HUES48 (cell line): ENCODE measurements at regions not wholly inside any gene's neighbourhood (a gene's known extent, or its start where the extent isn't known, plus 50 kb on each side); places are given as distances from the start of the nearest gene placed in this dataset.
"Not testable (repeated sequence)": the region's sequence is repeated elsewhere in the genome, so short reads cannot be mapped to it uniquely, and the experiment has no call there.

Experiments
- H3K27ac ChIP-seq: one replicate; pipeline ENCODE4 v1.7.0; 2013; ENCODE audit warnings: low read depth, low read length, inconsistent platforms
- H3K27me3 ChIP-seq: 2 replicates; pipeline ENCODE4 v1.6.1; 2013; ENCODE audit warnings: mild to moderate bottlenecking, low read length; ENCODE audit not compliant: control insufficient read depth, insufficient read depth
- H3K36me3 ChIP-seq: 2 replicates; pipeline ENCODE4 v1.6.1; 2013; ENCODE audit warnings: low read length; ENCODE audit not compliant: control insufficient read depth, insufficient read depth
- H3K4me1 ChIP-seq: 2 replicates; pipeline ENCODE4 v1.6.1; 2013; ENCODE audit warnings: mild to moderate bottlenecking, low read length; ENCODE audit not compliant: control insufficient read depth, insufficient read depth
- H3K4me3 ChIP-seq: 2 replicates; pipeline ENCODE4 v1.5.1; 2013; ENCODE audit warnings: mild to moderate bottlenecking, low read depth, low read length
- H3K9ac ChIP-seq: 2 replicates; pipeline ENCODE4 v1.6.1; 2013; ENCODE audit warnings: mild to moderate bottlenecking, low read depth, low read length, moderate library complexity
- H3K9me3 ChIP-seq: 2 replicates; pipeline ENCODE4 v1.6.1; 2013; ENCODE audit warnings: low read length; ENCODE audit not compliant: control insufficient read depth, insufficient read depth

DNA sequence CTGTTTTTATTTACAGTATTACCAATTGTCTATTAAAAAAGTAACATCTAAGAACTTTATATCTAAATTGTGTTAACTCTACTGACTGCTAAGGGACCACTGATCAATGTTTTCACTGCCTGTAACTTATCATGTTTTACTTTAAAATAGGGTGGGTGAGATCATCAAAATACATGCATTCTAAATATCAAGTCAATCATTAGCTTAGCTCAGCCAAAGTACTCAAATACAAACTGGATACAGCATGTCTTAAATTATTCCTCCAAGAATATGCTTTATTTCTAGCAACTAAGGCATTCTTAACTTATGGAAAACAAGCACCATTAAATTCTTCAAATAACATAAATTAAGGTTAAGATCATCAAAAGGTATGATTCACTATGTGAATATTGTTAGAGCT lies 638.7 kb upstream of the RGS18 start:
- H3K27me3 ChIP-seq, result no peaks in the 10 kb centered on the region
- no peak overlapping the region for H3K4me3 ChIP-seq
- no peak overlapping the region for H3K27ac ChIP-seq

DNA sequence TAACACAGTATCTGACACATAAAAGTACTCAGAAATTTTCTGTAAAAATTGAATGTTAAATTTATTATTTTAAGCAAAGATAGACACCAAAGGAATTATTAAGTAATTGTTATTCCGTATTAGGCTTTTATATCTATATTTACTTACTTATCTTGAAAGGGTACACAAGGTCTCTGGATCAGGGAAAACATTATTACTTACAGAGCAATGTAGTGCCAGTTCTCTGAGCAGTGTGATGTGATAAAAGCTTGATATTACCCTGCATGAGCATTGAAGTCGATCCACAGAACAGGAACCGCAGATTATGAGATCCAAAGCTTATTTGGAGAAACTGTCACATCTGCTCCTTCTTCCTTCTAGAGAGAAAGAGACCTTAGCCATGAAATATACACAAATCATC lies 637.9 kb upstream of the RGS18 start:
- Histone ChIP-seq H3K9me3 (no peaks in the 10 kb centered on the region), H3K36me3 (no peaks in the 10 kb centered on the region), H3K27ac (no peak overlapping the region), H3K4me1 (no peaks in the 10 kb centered on the region), H3K27me3 (no peaks in the 10 kb centered on the region), H3K4me3 (no peak overlapping the region), H3K9ac (no peak overlapping the region)

More for the DNA sequence above, 638.7 kb upstream of the RGS18 start:
- Histone ChIP-seq H3K4me1 (no peaks in the 10 kb centered on the region), H3K9me3 (no peaks in the 10 kb centered on the region), H3K9ac (no peak overlapping the region), H3K36me3 (no peaks in the 10 kb centered on the region)

DNA sequence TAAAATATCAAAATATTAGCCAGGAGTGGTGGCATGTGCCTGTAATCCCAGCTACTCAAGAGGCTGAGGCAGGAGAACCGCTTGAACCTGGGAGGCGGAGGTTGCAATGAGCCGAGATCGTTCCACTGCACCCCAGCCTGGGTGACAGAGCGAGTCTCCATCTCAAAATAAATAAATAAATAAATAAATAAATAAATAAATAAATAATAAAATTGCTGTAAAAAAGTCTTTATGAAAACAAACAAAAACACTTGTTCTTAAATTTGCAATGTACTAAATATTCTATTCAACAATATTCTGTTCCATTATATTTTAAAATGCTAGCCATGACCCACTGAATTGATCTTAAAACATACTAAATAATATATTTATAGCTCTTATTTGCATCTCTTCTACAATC lies 632.3 kb upstream of the RGS18 start:
- H3K9ac ChIP-seq, H3K4me3 ChIP-seq, H3K27me3 ChIP-seq, H3K27ac ChIP-seq, H3K9me3 ChIP-seq, H3K4me1 ChIP-seq, H3K36me3 ChIP-seq: not testable (repeated sequence)

DNA sequence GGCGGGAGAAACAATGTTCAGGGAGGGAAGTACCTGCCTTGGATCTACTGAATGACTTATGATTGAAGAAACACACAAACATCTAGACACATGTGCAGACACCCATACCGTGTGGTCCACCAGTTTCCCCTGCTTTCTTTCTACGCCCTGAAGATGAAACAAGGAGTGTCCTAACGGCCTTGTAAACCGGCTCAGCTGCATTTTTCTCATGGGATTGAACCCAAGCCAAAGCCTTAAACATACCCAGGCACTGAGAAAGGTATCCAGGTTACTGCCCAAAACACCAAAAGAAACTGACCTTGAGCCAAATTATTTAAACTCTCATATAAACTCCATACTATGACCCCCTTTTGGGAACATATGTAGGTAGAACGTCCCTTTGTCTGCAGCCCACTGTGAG lies 630.0 kb upstream of the RGS18 start:
- H3K36me3 ChIP-seq, result no peaks in the 10 kb centered on the region
- H3K27ac ChIP-seq, result no peak overlapping the region
- H3K4me1 ChIP-seq, result no peaks in the 10 kb centered on the region
- no peak overlapping the region for H3K9ac ChIP-seq
- no peaks in the 10 kb centered on the region for H3K9me3 ChIP-seq
- H3K27me3 ChIP-seq, result no peaks in the 10 kb centered on the region
- H3K4me3 ChIP-seq, result no peak overlapping the region

DNA sequence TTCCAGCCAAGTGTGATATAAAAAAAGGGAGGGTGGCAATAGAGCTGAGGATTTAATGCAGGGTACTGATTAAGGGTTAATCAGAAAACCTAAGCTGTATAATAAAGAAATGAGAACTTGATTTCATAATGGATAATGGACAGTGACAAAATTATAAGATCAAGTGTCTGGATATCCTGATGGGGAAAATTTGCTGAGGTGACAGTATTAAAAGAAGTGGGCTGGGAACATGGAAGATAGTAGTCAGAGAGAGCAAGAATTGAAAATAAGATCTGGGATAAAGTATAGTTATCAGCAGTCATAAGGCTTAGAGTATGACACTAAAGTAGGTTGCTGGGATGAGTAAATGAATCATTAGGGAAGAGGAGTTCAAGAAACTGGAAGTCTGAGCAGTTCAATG lies 627.3 kb upstream of the RGS18 start:
- H3K36me3 ChIP-seq, result no peaks in the 10 kb centered on the region

DNA sequence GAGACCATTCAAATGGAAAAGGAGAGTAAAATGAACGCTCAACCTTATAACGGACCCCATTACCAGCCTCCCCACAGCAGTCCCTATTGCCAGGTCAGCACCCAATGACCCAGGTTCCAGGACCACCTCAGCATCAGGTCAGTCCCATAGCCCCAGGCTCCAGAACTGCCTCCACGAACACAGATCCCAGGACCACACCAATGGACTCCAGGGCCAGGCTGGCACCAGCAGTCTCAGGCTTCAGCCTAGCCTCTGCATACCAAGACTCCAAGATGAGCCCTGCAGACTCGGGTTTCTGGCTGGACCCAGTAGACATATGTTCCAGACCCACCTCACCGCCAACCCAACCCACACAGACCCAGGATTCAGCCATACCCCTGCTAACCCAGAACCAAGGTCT lies 625.0 kb upstream of the RGS18 start:
- Histone ChIP-seq H3K27ac (no peak overlapping the region), H3K9me3 (peaks cover 5% of the 10 kb centered on the region; the same call in 1 of the 2 replicates), H3K9ac (no peak overlapping the region), H3K27me3 (no peaks in the 10 kb centered on the region), H3K4me1 (peaks cover 18% of the 10 kb centered on the region), H3K4me3 (no peak overlapping the region), H3K36me3 (no peaks in the 10 kb centered on the region)

More for the DNA sequence above, 627.3 kb upstream of the RGS18 start:
- no peak overlapping the region for H3K4me3 ChIP-seq
- H3K4me1 ChIP-seq, result peaks cover 14% of the 10 kb centered on the region
- H3K27ac ChIP-seq, result no peak overlapping the region
- no peak overlapping the region for H3K9ac ChIP-seq
- no peaks in the 10 kb centered on the region for H3K27me3 ChIP-seq
- H3K9me3 ChIP-seq, result no peaks in the 10 kb centered on the region

DNA sequence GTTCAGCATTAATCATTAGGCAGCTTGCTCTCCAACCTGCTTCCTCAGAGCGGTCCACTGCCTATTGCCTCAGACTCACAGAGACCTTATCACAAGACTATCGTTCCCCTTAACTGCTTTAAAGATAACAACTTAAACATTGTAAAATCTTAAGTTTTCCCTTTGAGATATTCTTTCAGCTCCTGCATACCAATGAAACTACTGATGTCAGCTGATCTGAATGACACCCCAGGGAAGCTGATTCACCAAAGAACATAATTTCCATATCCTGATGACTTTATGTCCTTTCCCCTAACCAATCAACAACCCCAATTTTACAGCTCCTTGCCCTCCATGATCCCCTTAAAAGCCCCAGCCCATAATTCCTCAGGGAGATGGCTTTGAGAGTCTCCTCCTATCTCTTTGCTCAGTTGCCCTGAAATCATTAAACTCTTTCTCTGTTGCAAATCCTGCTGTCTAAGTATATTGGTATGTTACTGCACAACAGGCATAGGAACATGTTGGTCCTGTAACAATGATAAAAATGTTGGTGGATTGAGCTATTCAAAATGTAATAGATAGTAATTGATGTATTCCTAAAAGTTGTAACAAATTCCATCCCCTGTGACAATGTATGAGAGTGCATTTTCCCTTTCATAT lies 621.4 kb upstream of the RGS18 start:
- no peak overlapping the region for H3K9ac ChIP-seq
- H3K36me3 ChIP-seq, result no peaks in the 10 kb centered on the region
- no peaks in the 10 kb centered on the region for H3K27me3 ChIP-seq
- H3K4me3 ChIP-seq, result no peak overlapping the region
- no peak overlapping the region for H3K27ac ChIP-seq
- H3K9me3 ChIP-seq, result peaks cover 5% of the 10 kb centered on the region; the same call in 1 of the 2 replicates
- H3K4me1 ChIP-seq, result peaks cover 18% of the 10 kb centered on the region

DNA sequence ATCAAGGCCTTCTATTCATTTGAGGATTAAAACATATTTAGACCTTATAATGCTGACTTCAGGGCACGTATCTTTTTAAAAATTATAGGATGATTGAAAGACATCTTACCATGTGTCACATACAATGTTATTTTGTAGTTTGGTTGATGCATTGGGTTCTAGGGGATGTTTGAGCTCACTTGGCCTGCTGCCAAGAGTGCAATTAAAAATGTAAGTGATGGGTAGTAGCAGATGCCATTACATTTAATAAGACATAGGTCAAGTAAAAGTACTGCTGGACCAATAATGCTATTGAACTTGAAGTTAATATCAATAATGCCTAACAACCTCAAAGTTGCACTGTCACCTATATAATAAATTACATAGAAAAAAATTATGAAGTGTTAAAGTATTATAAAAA lies 616.5 kb upstream of the RGS18 start:
- peaks cover 5% of the 10 kb centered on the region; the same call in 1 of the 2 replicates for H3K9me3 ChIP-seq
- peaks cover 3% of the 10 kb centered on the region; the same call in 1 of the 2 replicates for H3K4me1 ChIP-seq
- no peaks in the 10 kb centered on the region for H3K36me3 ChIP-seq
- no peak overlapping the region for H3K27ac ChIP-seq
- H3K4me3 ChIP-seq, result no peak overlapping the region
- no peak overlapping the region for H3K9ac ChIP-seq
- H3K27me3 ChIP-seq, result no peaks in the 10 kb centered on the region

DNA sequence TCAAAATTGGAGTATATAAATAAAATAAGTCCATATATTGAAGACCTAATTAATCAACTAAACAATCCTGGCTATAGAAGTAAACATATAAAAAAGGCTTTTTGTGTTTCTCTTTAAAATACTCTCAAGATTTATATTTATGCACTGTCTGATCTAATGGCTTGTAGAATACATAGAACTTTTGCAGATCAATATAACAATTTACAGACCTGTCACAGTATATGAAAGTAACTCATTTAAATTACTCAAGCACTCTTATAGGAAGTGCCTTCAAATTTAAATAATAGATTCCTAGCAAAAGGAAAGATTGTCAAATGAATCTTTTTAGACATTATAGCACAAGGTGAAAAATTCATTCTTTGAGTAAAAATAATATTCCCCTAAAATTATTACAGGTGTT lies 615.8 kb upstream of the RGS18 start:
- Histone ChIP-seq H3K4me1 (no peaks in the 10 kb centered on the region), H3K4me3 (no peak overlapping the region), H3K27me3 (no peaks in the 10 kb centered on the region), H3K36me3 (no peaks in the 10 kb centered on the region), H3K9ac (no peak overlapping the region), H3K9me3 (no peaks in the 10 kb centered on the region), H3K27ac (no peak overlapping the region)

DNA sequence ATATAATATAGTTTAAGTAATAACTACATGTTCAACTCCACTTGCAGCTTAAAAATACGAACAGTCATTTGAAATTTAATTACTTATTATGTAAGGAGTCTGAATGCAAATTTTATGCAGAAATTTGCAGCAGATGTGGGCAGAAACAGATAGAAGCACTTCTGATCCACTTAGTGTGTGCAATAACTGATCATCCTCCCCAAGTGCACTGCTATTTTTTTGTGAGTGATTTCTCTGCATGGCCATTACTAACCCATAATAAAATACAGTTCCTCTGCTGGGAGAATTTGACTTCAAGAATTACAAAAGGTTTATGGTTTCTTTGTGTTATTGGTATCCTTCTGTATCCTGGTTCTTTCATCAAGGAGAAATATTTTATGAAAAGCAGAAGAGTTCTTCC lies 611.5 kb upstream of the RGS18 start:
- no peak overlapping the region for H3K27ac ChIP-seq
- H3K4me1 ChIP-seq, result no peaks in the 10 kb centered on the region
- no peaks in the 10 kb centered on the region for H3K27me3 ChIP-seq
- H3K36me3 ChIP-seq, result no peaks in the 10 kb centered on the region
- no peak overlapping the region for H3K9ac ChIP-seq
- no peaks in the 10 kb centered on the region for H3K9me3 ChIP-seq
- H3K4me3 ChIP-seq, result no peak overlapping the region

DNA sequence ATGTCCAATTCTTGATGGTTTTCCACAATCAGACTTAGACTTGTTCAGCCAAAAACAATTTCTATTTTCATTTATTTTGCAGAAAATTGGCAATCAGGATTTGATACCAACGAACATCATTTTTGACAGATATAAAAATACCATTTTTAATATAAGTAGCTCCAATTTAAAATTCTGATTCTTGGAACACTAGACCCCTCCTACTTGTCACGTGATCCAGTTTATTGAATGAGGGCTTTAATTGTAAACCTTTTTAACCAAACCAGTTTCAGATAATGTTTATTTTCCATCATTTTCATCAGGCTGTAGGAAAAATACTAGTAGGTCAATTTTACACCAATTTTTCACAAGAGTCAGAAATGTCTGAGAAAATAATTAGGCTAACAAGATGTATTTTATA lies 607.2 kb upstream of the RGS18 start:
- Histone ChIP-seq H3K9ac (no peak overlapping the region), H3K4me3 (no peak overlapping the region), H3K9me3 (no peaks in the 10 kb centered on the region), H3K27me3 (no peaks in the 10 kb centered on the region), H3K4me1 (no peaks in the 10 kb centered on the region), H3K36me3 (no peaks in the 10 kb centered on the region), H3K27ac (no peak overlapping the region)
